ENCODE measurements at regions not wholly inside any gene's neighbourhood (a gene's known extent, or its start where the extent isn't known, plus 50 kb on each side); places are given as distances from the start of the nearest gene placed in this dataset.

DNA sequence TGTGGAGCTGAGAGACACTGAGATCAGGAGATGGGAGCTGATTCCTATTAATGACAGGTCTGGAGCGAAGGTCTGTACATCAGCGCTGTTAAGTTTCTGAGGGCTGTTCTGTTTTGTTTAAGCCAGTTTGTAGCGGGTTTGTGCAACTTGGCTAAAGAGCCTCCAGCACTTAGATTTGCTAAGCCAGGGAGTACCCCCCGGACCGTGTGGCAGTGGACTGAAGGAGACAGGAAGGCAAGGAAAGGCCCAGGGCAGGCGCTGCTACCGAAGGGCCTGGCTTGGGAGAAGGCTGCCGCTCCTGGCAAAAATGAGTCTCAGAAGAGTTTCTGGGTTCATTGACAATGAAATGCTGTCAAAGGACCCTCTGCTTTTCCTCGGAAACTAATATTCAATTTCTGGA, 139.3 kb upstream of the ZNF644 start:
- H3K36me3 ChIP-seq, result no peaks in the 10 kb centered on the region
- no peak overlapping the region for H3K27ac ChIP-seq
- DNase-seq, result no peak
- H3K9me3 ChIP-seq (ENCODE audit: severe bottlenecking), result no peaks in the 10 kb centered on the region
- no peaks in the 10 kb centered on the region for H3K27me3 ChIP-seq (ENCODE audit: insufficient read depth, low read depth, severe bottlenecking)
- TF ChIP-seq, protein P1, sequence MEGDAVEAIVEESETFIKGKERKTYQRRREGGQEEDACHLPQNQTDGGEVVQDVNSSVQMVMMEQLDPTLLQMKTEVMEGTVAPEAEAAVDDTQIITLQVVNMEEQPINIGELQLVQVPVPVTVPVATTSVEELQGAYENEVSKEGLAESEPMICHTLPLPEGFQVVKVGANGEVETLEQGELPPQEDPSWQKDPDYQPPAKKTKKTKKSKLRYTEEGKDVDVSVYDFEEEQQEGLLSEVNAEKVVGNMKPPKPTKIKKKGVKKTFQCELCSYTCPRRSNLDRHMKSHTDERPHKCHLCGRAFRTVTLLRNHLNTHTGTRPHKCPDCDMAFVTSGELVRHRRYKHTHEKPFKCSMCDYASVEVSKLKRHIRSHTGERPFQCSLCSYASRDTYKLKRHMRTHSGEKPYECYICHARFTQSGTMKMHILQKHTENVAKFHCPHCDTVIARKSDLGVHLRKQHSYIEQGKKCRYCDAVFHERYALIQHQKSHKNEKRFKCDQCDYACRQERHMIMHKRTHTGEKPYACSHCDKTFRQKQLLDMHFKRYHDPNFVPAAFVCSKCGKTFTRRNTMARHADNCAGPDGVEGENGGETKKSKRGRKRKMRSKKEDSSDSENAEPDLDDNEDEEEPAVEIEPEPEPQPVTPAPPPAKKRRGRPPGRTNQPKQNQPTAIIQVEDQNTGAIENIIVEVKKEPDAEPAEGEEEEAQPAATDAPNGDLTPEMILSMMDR (IDR thresholded peaks at IDR 0.05; ENCODE audit: low read depth, low read length), result no peak
- no peak overlapping the region for H3K4me3 ChIP-seq (ENCODE audit: low read depth, low read length)

DNA sequence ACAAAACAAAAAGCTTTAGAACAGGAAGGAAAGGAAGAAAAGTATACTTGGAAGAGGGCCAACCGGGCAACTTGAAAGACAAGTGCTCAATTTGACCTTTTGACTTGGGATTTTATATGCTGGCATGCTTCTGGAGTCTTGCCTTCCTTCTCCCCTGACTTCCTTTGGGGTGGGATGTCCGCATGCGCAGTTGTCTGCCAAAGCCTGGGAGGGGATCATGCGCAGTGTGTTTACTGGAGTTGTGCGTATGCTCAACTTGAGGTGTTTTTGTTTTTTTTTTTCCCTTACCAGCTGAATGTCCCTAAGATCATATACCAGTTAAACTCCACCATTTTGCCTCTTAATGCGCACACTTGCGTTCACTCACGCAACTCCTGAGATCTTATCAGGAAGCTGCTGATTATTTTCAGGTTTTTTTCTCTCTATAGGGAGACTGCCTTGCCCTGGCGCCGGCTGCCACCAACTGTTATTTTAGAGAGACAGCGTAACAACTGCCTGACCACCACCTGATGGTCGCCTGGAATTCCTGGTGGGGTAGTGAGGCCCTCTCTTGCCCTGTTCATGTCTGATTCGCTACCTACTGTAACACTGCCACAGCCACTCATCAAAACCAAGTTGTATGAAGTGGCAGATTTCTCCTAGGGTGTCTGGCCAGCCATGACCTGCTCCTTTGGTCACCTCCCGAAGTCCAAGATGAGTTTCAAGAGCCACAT, 138.7 kb upstream of the ZNF644 start:
- no peak for DNase-seq
- Histone ChIP-seq H3K4me3 (ENCODE audit: low read depth, low read length) (no peak overlapping the region), H3K27ac (no peak overlapping the region), H3K36me3 (no peaks in the 10 kb centered on the region), H3K27me3 (ENCODE audit: insufficient read depth, low read depth, severe bottlenecking) (no peaks in the 10 kb centered on the region), H3K9me3 (ENCODE audit: severe bottlenecking) (no peaks in the 10 kb centered on the region)
- TF ChIP-seq, protein P1 (IDR thresholded peaks at IDR 0.05; ENCODE audit: low read depth, low read length), result no peak

DNA sequence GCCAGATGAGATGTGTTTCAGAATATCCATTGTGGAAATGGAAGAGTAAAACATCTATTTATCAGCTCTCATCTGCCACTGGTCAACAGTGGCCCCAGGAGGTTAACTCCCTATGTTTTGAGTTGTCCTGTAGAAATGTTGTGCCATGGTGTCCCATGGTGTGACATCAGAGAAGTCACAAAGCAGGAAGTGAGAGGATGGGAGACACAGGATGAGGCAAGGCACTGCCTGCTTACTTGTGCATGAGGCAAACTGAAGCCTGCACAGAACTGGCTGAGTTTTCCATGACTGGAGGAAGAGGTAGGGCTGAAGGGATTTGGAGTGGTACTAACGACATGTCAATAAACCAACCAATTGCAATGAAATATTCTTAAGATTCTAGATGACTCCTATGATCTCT, 131.5 kb upstream of the ZNF644 start:
- DNase-seq, result no peak
- H3K27ac ChIP-seq, result no peak overlapping the region
- TF ChIP-seq, protein P1 (IDR thresholded peaks at IDR 0.05; ENCODE audit: low read depth, low read length), result no peak
- H3K9me3 ChIP-seq (ENCODE audit: severe bottlenecking), result no peaks in the 10 kb centered on the region
- no peaks in the 10 kb centered on the region for H3K36me3 ChIP-seq
- H3K4me3 ChIP-seq (ENCODE audit: low read depth, low read length), result no peak overlapping the region
- H3K27me3 ChIP-seq (ENCODE audit: insufficient read depth, low read depth, severe bottlenecking), result no peaks in the 10 kb centered on the region

DNA sequence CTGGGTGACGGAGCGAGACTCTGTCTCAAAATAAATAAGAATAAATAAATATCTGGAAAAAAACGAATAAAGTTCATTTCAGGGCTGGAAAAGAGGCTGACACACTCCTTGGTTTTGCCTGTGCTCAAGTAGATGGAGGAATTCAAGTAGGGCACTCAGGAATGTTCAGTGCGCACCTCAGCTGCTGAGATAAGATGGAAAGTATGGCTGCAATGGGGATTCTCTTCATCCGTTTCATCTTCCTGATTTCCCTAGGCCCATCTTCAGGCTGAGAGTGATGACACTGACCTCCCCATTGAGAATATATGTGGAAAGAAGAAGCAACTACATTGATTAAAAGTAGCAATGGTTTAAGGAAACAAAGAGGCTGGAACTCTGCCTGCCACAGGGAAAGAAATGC, 130.5 kb upstream of the ZNF644 start:
- TF ChIP-seq, protein P1 (IDR thresholded peaks at IDR 0.05; ENCODE audit: low read depth, low read length), result no peak
- Histone ChIP-seq H3K27me3 (ENCODE audit: insufficient read depth, low read depth, severe bottlenecking) (no peaks in the 10 kb centered on the region), H3K9me3 (ENCODE audit: severe bottlenecking) (no peaks in the 10 kb centered on the region), H3K4me3 (ENCODE audit: low read depth, low read length) (no peak overlapping the region), H3K27ac (no peak overlapping the region), H3K36me3 (no peaks in the 10 kb centered on the region)
- no peak for DNase-seq

DNA sequence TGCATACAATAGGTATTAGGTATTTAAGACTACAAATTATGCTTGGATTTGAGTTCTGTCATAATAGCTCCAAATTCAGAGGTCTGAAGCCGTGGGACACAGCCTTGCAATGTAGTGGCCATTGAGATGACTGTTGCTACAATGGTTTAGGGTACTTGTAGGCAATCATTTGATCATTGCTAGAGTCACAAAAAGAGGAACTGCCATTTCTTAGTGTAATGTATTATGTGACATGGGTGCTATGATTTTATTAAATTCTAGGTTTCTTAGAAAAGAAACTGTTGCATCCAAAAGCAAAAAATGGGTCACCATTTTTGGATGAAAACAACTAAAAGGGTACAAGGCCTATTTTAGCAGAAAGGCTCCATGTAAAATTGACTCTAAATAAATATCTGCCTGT, 129.9 kb upstream of the ZNF644 start:
- Histone ChIP-seq H3K4me3 (ENCODE audit: low read depth, low read length) (no peak overlapping the region), H3K27ac (no peak overlapping the region), H3K9me3 (ENCODE audit: severe bottlenecking) (no peaks in the 10 kb centered on the region), H3K27me3 (ENCODE audit: insufficient read depth, low read depth, severe bottlenecking) (no peaks in the 10 kb centered on the region), H3K36me3 (no peaks in the 10 kb centered on the region)
- TF ChIP-seq, protein P1 (IDR thresholded peaks at IDR 0.05; ENCODE audit: low read depth, low read length), result no peak
- DNase-seq, result no peak

DNA sequence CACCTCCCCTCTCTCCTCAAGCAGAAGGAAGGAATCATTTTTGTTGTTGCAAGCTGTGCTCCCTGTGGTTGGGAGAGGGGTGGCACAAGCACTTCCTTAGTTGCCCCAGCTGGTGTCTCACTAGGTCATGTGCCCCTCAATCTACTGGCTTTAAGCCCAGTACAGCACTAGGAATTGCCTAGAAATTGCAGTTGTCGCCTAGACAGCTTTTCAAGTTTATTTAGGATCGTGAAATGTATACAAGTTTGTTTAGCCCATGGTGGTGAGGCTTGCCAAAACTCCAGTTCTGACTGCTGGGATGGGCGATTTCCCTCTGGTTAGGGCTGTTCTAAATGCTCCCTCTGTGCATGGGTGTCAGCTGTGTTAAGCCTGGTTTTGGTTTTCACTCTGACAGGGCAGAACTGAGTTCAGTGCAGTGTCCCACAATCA, 126.8 kb upstream of the ZNF644 start:
- Histone ChIP-seq H3K27ac (no peak overlapping the region), H3K4me3 (ENCODE audit: low read depth, low read length) (no peak overlapping the region)
- no peak for DNase-seq

More for the DNA sequence above, 126.8 kb upstream of the ZNF644 start:
- no peaks in the 10 kb centered on the region for H3K9me3 ChIP-seq (ENCODE audit: severe bottlenecking)
- H3K27me3 ChIP-seq (ENCODE audit: insufficient read depth, low read depth, severe bottlenecking), result no peaks in the 10 kb centered on the region
- no peaks in the 10 kb centered on the region for H3K36me3 ChIP-seq
- TF ChIP-seq, protein P1 (IDR thresholded peaks at IDR 0.05; ENCODE audit: low read depth, low read length), result no peak
